NCI-H1417 (cell line): ENCODE measurements at regions not wholly inside any gene's neighbourhood (a gene's known extent, or its start where the extent isn't known, plus 50 kb on each side); places are given as distances from the start of the nearest gene placed in this dataset.
"Not testable (repeated sequence)": the region's sequence is repeated elsewhere in the genome, so short reads cannot be mapped to it uniquely, and the experiment has no call there.

Experiments used
- DNase-seq, 3 experiments: peaks; one replicate each; lab custom pipeline; 2025; lab: John Stamatoyannopoulos, UW

DNA sequence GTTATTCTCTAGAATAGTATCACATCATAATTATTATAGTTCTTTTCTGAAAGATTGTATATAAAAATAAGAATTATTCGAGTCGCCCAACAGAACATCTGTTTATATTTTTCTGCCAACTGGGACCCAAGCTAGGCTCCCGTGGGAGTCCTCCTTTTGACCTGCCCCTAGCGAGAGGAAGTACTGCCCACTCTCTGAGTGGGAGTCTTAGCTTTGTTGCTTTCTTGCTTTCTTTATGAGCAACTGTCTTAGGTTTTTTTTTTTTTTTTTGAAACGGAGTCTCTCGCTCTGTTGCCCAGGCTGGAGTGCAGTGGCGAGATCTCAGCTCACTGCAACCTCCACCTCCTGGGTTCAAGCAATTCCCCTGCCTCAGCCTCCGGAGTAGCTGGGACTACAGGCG, 202.0 kb upstream of the ZNF184 start:
- DNase-seq, result no peak

DNA sequence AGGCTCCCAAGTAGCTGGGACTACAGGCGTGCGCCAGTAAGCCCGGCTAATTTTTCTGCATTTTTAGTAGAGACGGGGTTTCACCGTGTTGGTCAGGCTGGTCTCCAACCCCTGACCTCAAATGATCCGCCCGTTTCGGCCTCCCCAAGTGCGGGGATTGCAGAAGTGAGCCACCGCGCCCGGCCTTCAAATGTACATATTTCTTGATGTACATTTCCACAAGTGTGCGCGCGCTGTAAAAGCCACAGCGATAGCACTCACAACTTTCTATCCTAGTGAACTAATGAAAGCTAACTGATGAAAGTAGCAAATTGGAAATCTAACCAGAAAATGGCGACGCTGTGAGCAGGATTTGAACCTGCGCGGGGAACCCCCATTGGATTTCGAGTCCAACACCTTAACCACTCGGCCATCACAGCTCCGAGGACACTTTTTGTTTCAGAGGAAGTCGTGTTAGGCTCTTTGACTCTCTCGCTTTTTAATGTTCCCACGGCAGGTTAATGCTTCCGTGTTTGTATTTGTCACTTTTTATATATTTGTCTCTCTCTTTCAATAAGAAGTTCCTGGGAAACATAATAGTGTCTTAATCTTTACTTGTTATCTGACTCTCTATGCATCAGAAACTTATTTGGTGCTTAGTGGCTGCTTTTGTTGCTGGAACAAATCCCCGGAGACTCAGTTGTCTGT, 199.4 kb upstream of the ZNF184 start:
- DNase-seq, result peak in 1 of 3 experiments; percentile 35

GRCh38 chr6:27669624-27670301, 196.9 kb upstream of the ZNF184 start:
- no peak for DNase-seq

- no peak for DNase-seq
Observed at GRCh38 chr6:27669295-27669623, 196.4 kb upstream of the ZNF184 start.

DNA sequence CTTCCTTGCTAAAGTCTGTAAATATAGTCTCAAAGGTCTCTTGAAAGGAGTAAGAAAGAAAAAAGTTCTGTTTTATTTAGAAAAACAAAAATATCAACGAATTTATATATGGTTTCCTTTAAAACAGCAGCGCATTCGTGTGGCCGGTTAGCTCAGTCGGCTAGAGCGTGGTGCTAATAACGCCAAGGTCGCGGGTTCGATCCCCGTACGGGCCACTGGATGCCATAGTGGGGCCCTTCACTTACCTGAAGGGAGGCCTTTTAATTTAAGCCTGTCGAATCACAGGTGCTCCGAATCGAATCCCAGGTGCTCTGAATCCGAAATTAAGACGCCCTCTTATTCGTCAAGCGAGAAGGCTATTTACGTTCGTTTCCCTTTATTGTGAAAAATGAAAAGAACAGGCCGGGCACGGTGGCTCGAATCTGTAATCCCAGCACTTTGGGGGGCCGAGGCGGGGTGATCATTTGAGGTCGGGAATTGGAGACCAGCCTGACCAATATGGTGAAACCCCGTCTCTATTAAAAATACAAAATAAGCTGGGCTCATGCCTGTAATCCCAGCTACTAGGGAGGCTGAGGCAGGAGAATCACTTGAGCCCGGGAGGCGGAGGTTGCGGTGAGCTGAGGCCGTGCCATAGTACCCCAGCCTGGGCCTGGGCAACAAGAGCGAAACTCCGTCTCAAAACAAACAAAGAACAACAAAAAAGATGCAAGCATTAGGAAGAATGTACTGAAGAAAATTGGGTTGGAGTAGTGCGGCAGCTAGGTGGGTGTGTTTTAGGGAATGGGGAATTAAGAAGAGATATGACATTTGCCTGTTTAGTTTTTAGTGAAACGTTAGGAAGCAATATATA, 195.8 kb upstream of the ZNF184 start:
- peak in 2 of 3 experiments; percentile 10 to 34 for DNase-seq

DNA sequence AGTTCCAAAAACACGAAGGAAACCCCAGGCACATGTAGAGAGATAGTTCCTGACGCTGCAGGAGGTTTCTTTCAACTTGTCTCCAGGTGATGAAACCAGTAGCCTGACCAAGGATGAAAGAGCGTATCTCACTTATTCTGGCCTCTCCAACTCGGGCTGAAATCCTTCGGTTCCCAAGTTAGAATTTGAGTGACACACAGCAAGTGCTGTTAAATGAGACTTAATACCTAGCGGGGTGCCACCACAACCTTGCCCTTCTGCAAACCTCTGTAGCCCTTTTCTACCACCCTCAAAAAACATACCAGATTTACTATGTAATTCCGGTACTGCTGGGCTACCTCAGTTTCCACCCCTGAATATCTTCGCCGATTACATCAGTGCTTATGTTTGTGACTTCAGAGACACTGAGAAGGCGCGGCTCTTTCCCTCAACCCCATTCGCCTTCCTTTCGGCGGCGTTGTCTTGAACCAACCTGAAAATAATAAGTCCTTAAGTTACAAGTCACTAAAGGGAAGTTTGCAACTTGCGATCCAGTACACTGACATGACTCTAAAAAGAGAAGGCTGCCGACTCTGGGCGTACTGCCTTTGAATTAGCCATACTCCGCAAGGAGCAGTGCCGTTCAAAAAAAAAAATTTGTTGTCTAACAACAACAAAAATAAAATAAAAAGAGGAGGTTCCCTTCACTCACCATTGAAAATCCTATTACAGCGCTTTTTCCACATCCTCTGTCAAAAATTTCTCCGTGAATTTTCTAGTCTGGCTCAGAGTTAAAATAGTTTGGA, 194.9 kb upstream of the ZNF184 start:
- no peak for DNase-seq

DNA sequence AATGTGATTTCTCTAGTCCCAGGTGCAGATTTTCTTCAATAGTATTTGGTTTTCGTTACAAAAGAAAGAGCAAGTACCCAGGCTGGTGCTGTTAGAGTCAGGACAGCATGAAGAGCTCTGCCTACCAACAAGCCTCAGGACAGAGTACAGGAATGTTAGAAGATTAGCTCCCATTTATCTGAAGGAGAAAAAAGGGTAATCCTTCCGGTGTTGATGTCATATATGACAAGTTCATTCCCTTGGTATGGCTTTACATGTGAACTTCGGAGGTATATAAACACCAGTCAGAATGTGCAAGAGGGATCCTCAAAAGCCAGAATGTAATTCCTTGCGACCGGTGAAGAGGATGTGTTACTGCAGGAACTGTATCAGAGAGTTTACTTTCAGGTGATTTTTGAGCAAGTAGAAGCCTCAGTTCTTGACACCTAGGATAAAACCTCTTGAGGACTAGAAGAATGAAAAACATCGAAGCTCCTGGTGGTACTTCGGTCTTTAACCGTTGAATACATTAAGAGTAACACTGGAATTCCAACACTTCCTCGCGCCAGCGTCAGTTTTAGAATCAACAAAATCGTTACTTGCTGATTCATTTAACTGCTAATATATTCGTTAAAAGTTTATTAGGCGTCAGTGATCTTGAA, 194.2 kb upstream of the ZNF184 start:
- no peak for DNase-seq

GRCh38 chr6:27662769-27663168, 189.9 kb upstream of the ZNF184 start:
- peak in 1 of 3 experiments; percentile 50 for DNase-seq

DNA sequence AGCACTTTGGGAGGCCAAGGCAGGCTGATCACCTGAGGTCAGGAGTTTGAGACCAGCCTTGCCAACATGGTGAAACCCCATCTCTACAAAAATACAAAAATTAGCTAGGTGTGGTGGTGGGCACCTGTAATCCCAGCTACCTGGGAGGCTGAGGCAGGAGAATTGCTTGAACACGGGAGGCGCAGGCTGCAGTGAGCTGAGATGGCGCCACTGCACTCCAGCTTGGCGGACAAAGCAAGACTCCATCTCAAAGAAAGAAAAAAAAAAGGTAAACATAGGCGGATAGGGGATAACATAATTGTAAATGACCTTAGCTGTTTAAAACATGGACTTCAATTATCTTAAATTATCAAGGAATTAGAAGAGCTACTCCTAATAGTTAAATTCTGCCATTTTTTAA, 189.3 kb upstream of the ZNF184 start:
- not testable (repeated sequence) for DNase-seq

- DNase-seq, result not testable (repeated sequence)
Observed at GRCh38 chr6:27653143-27653825, 180.4 kb upstream of the ZNF184 start.

DNA sequence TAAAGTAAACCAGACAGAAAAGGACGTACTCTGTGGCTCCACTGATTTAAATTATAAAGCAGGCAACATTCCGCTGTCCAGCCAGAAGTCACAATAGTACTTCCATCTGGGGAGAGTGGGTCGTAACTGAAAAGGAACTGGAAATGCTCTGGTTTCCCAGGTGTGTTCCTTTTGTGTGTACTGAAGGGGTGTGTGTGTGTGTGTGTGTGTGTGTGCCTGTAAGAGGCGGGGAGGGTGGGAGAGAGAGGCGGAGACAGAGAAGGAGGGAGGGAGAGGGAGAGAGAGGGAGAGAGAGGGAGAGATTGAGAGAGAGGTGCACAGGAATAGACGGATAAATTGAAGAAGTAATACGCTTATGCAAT, 178.4 kb upstream of the ZNF184 start:
- DNase-seq, result peak in 1 of 3 experiments; percentile 14

DNA sequence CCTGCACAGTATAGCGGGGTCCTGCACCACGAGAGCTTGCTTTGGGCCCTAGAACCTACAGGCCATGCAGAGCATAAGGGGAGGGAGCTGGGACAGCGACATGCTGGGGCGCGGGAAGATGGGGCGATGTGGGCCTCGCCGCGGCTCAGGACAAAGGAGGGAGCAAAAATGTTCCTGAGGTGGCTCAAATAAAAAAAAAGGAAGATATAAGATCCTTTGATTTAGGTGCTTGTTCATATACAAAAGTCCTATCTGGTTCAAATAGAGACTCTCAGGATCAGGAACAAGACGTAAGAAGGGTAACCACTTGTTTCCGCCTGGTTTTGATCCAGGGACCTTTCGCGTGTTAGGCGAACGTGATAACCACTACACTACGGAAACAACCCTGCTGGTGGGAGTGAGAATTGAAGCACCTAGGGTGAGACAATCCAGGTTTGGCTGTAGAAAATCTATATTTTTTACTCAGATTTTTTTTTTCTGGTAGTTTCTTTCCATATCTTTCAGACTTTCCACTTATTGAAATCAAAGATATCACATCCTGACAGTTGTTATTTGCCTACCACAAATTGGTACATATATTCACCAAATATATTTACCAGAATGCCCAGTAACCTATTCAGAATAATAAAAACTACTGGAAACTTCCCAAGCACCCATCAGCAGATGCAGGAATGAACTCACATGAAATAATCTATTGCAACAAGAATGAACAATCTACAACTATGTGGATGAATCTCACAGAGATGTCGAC, 177.9 kb upstream of the ZNF184 start:
- DNase-seq, result peak; percentile 20 to 65 (median 31)

- no peak for DNase-seq
Observed at GRCh38 chr6:27644528-27644927, 171.6 kb upstream of the ZNF184 start.

DNA sequence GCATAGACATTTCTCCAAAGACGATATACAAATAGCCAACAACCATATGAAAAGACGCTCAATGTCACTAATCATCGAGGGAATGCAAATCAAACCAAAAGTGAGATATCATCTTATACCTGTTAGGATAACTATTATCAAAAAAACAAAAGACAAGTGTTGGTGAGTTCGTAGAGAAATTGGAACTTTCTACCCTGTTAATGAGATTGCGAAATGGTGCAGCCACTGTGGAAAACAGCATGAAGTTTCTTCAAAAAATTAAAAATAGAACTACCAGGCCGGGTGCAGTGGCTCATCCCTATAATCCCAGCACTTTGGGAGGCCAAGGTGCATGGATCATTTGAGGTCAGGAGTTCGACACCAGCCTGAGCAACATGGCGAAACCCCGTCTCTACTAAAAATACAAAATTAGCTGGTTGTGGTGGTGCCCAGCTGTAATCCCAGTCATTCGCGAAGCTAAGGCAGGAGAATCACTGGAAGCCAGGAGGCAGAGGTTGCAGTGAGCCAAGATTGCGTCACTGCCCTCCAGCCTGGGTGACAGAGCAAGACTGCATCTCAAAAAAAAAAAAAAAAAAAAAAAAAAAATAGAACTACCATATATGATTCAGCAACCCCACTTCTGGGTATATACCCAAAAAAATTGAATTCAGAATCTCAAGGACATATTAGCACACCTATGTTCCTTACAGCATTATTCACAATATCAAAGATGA, 170.0 kb upstream of the ZNF184 start:
- DNase-seq, result no peak

DNA sequence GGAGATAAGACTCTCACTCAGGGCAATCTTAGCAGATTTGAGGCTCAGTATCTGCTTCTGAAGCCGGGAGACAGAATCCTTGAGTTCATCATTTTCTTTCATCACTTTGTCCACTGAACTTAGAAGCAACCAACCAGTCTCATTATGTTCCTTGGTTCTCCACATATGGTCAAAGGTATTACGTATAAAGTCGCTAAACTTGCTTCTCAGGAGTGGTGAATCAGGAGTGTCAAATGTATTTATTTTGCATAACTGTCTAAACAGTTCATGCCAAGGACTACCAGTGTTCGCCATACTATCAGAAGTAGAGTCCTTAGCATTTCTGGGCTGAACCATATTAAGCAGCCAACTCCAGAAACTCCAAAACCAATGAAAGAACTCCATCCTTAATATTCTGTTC, 163.0 kb upstream of the ZNF184 start:
- not testable (repeated sequence) for DNase-seq

DNA sequence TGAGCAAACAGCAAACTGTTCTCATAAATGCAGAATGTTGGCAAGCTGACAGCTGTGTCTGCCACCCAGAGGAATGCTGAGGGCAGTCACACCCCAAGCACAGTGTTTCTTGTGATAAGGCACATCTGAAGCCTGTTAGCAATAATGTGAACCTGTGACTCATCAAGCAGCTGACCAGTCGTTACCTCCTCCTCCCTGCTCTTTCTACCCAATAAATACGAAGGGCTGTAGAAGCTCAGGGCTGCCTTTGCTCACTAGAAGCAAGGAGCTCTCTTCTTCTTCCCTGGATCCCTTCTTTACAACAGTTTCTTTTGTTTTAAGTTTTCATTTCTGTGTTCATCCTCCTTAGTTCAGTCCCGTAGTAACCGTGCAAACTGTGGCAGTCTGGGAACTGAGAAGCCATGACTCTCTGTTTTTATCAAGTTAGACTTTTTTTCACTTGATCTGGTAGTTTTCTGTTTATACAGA, 160.3 kb upstream of the ZNF184 start:
- not testable (repeated sequence) for DNase-seq

GRCh38 chr6:27631609-27631916, 158.7 kb upstream of the ZNF184 start:
- DNase-seq, result no peak

DNA sequence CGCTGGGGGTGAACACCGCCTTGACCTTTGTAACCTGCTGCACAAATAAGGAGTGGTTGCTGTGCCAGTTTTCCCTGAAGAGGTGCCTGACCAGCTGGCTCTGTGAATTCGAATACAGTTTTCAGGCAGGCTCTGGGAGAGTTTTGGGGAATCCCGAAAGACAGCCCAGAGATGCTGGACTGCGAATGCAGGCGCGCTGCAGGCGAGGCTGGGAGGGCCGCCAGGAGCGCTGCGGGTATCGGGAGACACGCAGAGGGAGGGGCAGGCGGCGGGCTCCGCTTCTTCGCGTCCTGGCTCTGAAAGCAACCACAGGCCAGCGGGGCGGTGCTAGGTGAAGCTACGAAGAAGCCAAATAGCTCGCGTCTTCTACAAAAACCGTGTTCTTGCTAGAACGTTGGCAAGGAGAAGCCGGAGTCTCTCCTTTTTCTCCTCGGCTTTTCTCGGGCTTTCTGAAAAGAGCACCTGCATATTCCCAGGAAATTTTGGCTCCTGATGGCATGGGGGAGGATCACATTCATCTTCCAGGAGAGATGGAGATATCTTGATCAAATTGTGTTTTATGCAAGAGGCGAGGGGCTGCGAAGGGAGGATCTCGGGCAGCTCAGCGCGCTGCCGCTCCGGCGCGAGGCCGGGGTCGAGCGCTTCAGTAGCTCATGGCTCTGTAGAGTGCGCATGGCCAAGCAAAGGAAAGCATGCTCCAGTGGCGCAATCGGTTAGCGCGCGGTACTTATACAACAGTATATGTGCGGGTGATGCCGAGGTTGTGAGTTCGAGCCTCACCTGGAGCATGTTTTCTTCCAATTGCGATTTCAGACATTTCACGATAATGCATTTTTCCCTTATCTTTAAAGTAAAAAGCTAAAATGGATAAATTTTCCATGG, 158.1 kb upstream of the ZNF184 start:
- DNase-seq, result no peak
